ENCODE measurements at regions not wholly inside any gene's neighbourhood (a gene's known extent, or its start where the extent isn't known, plus 50 kb on each side); places are given as distances from the start of the nearest gene placed in this dataset.

GRCh38 chr2:12277241-12278034 is 439.3 kb upstream of the TRIB2 start:
- TF ChIP-seq CTCF (IDR thresholded peaks at IDR 0.05) (no peak), POLR2A (IDR thresholded peaks at IDR 0.05) (no peak), POLR2AphosphoS5 (IDR thresholded peaks at IDR 0.05) (no peak)

Data from suprapubic skin (tissue), 4 donors.